Cardiac fibroblast (primary cell): ENCODE measurements at regions not wholly inside any gene's neighbourhood (a gene's known extent, or its start where the extent isn't known, plus 50 kb on each side); places are given as distances from the start of the nearest gene placed in this dataset.

Experiments
- DNase-seq, 2 donors: peaks; one replicate each; pipeline versions ENCODE4 v3.0.0 to v3.0.0-alpha.2; 2010; ENCODE audit warnings: low read depth in 2 of 2
- H3K4me3 ChIP-seq, 2 donors: replicated peaks in 1 of 2; 1 replicate in 1 of 2; 2 replicates in 1 of 2; pipeline ENCODE4 v1.5.1; 2011; ENCODE audit warnings: low read depth in 2 of 2, low read length in 2 of 2, mild to moderate bottlenecking in 2 of 2, moderate library complexity in 1 of 2
- CTCF ChIP-seq: IDR thresholded peaks from one replicate; pipeline ENCODE4 v1.5.1; 2011; ENCODE audit warnings: low read depth, mild to moderate bottlenecking, low read length, inconsistent platforms

- no peak overlapping the region for H3K4me3 ChIP-seq
- DNase-seq = no peak
- no peak for TF ChIP-seq CTCF
Observed at GRCh38 chr1:83802023-83802422, 196.9 kb downstream of the TTLL7 start.

- TF ChIP-seq CTCF = no peak
- no peak overlapping the region for H3K4me3 ChIP-seq
- no peak for DNase-seq
Observed at GRCh38 chr1:83800066-83800465, 198.9 kb downstream of the TTLL7 start.

DNA sequence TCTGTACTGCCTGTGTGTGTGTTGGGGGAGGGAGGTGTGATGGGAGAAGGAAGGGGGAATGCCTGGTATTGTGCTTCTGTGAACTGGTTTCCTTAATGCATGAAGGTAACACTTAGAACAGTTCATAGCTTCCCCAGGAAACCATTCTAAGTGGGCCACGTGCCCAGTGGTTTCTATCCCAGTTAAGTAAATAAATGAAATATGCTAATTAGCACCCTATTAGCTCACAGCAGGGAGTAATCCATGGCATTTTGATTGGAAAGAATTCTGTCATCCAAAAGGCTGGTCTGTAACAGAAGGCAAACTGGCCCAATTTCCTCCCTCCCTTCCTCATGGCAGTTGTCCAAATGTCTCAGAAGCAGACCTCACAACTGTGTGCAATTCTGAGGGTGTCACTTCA, 199.3 kb downstream of the TTLL7 start:
- no peak overlapping the region for H3K4me3 ChIP-seq
- DNase-seq = no peak
- TF ChIP-seq CTCF = no peak

- H3K4me3 ChIP-seq = no peak overlapping the region
- DNase-seq = no peak
- TF ChIP-seq CTCF = no peak
Observed at GRCh38 chr1:83798965-83799364, 200.0 kb downstream of the TTLL7 start.

GRCh38 chr1:83796409-83796808, 202.5 kb downstream of the TTLL7 start:
- peak in 1 of 2 donors; percentile 1 for DNase-seq
- H3K4me3 ChIP-seq = no peak overlapping the region
- TF ChIP-seq CTCF = no peak

DNA sequence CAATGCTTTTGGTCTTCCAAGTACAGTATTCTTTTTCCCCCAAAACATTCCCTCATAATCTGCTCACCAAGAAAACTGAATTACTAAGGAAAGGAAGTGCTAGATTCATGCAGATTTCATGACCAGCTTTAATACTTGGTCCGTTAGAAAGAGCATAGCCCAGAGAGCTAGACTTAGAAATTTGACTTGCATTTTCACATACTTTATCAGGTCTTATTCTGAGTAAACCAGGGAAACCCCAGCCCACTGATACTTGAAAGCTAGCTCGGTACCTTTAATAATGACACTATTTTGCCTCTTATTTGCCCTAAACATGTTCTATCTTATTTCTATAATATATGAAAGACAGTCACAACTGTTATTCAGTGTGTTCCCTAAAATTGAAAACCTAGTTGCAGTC, 204.5 kb downstream of the TTLL7 start:
- H3K4me3 ChIP-seq = no peak overlapping the region
- TF ChIP-seq CTCF = no peak
- no peak for DNase-seq

- H3K4me3 ChIP-seq = no peak overlapping the region
- TF ChIP-seq CTCF = no peak
- DNase-seq = peak; percentile 1 to 15
Observed at GRCh38 chr1:83791821-83792437, 207.0 kb downstream of the TTLL7 start.
